H1 (cell line): ENCODE measurements at regions not wholly inside any gene's neighbourhood (a gene's known extent, or its start where the extent isn't known, plus 50 kb on each side); places are given as distances from the start of the nearest gene placed in this dataset.

Experiments
- CTCF ChIA-PET: fragments of 300-600 bp; sonication (Branson Sonifier 250); formaldehyde crosslinking; loops from one replicate; lab custom pipeline; 2021; ENCODE audit not compliant: partially characterized antibody; lab: Charles Lee
- POLR2A ChIA-PET: fragments of 300-600 bp; sonication (Branson Sonifier 250); formaldehyde crosslinking; loops from one replicate; lab custom pipeline; 2021; ENCODE audit warnings: inconsistent platforms; ENCODE audit not compliant: partially characterized antibody; lab: Charles Lee
- DNase-seq, 2 experiments: peaks; one replicate each; pipeline versions ENCODE4 v3.0.0 to v3.0.0-alpha.2; 2010 to 2022; ENCODE audit warnings: low spot score in 2 of 2, low read depth in 1 of 2, mixed read lengths in 1 of 2
- FAIRE-seq: peaks from 2 replicates; lab custom pipeline; 2011; peaks lifted over from hg19 to GRCh38; lab: Jason Lieb, UNC
- H2AFZ ChIP-seq: 2 replicates; pipeline ENCODE4 v1.8.1; 2012; ENCODE audit warnings: low read length, inconsistent platforms
- H2AK5ac ChIP-seq: 2 replicates; pipeline ENCODE4 v1.6.1; 2013; ENCODE audit warnings: low read depth, low read length
- H2BK120ac ChIP-seq: replicated peaks from 2 replicates; pipeline ENCODE3; 2013; ENCODE audit warnings: low read depth, low read length, inconsistent platforms
- H2BK12ac ChIP-seq: 2 replicates; pipeline ENCODE4 v1.6.1; 2013; ENCODE audit warnings: low read depth, low read length
- H2BK15ac ChIP-seq: 2 replicates; pipeline ENCODE4 v1.6.1; 2013; ENCODE audit warnings: low read length
- H2BK20ac ChIP-seq: 2 replicates; pipeline ENCODE4 v1.6.1; 2013; ENCODE audit warnings: low read length
- H2BK5ac ChIP-seq: 2 replicates; pipeline ENCODE4 v1.6.1; 2013; ENCODE audit warnings: low read depth, low read length
- H3K14ac ChIP-seq: 2 replicates; pipeline ENCODE4 v1.6.1; 2013; ENCODE audit warnings: inconsistent platforms; ENCODE audit not compliant: insufficient read length
- H3K18ac ChIP-seq: 2 replicates; pipeline ENCODE4 v1.6.1; 2013; ENCODE audit warnings: low read length; ENCODE audit errors: extremely low read depth
- H3K23ac ChIP-seq: 2 replicates; pipeline ENCODE4 v1.6.1; 2013; ENCODE audit warnings: inconsistent platforms; ENCODE audit not compliant: insufficient read length
- H3K23me2 ChIP-seq: 2 replicates; pipeline ENCODE4 v1.6.1; 2013; ENCODE audit warnings: low read depth, low read length
- H3K27ac ChIP-seq: 2 replicates; pipeline ENCODE4 v1.6.1; 2011; ENCODE audit warnings: low read depth, low read length, inconsistent platforms
- H3K27me3 ChIP-seq, 4 experiments: replicated peaks in 1 of 4; 1 replicate in 1 of 4; 2 replicates in 3 of 4; pipeline versions ENCODE4 v1.6.1 to v1.8.1; 2011 to 2013; ENCODE audit warnings: low read length in 3 of 4, mild to moderate bottlenecking in 3 of 4, inconsistent platforms in 2 of 4, mixed read lengths in 2 of 4, moderate library complexity in 1 of 4; ENCODE audit not compliant: control insufficient read depth in 3 of 4, insufficient read depth in 3 of 4; ENCODE audit errors: extremely low read depth in 1 of 4
- H3K36me3 ChIP-seq, 4 experiments: 2 replicates each; pipeline versions ENCODE4 v1.6.1 to v1.8.1; 2011 to 2013; ENCODE audit warnings: mild to moderate bottlenecking in 4 of 4, low read length in 3 of 4, moderate library complexity in 2 of 4, control low read depth in 1 of 4, inconsistent platforms in 1 of 4; ENCODE audit not compliant: insufficient read depth in 4 of 4, control insufficient read depth in 2 of 4
- H3K4ac ChIP-seq: replicated peaks from 2 replicates; pipeline ENCODE3; 2013; ENCODE audit warnings: low read length, low read depth, mixed read lengths, inconsistent platforms; ENCODE audit not compliant: insufficient read length
- H3K4me1 ChIP-seq, 4 experiments: replicated peaks in 1 of 4; 1 replicate in 1 of 4; 2 replicates in 3 of 4; pipeline versions ENCODE4 v1.6.1 to v1.8.1; 2011 to 2013; ENCODE audit warnings: low read length in 3 of 4, inconsistent platforms in 2 of 4, mixed read lengths in 1 of 4; ENCODE audit not compliant: insufficient read depth in 4 of 4, control insufficient read depth in 3 of 4
- H3K4me2 ChIP-seq, 2 experiments: 2 replicates each; pipeline versions ENCODE4 v1.6.1 to v1.8.1; 2011 to 2013; ENCODE audit warnings: low read depth in 2 of 2, low read length in 2 of 2, control low read depth in 1 of 2, inconsistent platforms in 1 of 2, mild to moderate bottlenecking in 1 of 2; ENCODE audit not compliant: insufficient read depth in 1 of 2
- H3K4me3 ChIP-seq, 4 experiments: fragments of 200-600, 300-600 bp in 1 of 4; sonication (generic), shearing (Covaris generic), sonication (Bioruptor Twin) in 1 of 4; 2 replicates each; pipeline versions ENCODE4 v1.5.1 to v1.8.1; 2011 to 2016; ENCODE audit warnings: low read length in 4 of 4, low read depth in 3 of 4, control low read depth in 2 of 4, inconsistent platforms in 2 of 4, mild to moderate bottlenecking in 2 of 4, mixed read lengths in 1 of 4, moderate library complexity in 1 of 4; ENCODE audit not compliant: insufficient read depth in 2 of 4; ENCODE audit errors: extremely low read depth in 1 of 4
- H3K56ac ChIP-seq: replicated peaks from 2 replicates; pipeline ENCODE3; 2013; ENCODE audit warnings: low read depth, mild to moderate bottlenecking, mixed read lengths, low read length, inconsistent platforms; ENCODE audit not compliant: insufficient read length
- H3K79me1 ChIP-seq: 2 replicates; pipeline ENCODE4 v1.6.1; 2013; ENCODE audit warnings: low read depth, low read length, control low read depth
- H3K79me2 ChIP-seq, 2 experiments: 2 replicates each; pipeline versions ENCODE4 v1.6.1 to v1.8.1; 2012 to 2013; ENCODE audit warnings: low read length in 2 of 2, mild to moderate bottlenecking in 2 of 2, inconsistent platforms in 1 of 2; ENCODE audit not compliant: insufficient read depth in 2 of 2, control insufficient read depth in 1 of 2
- H3K9ac ChIP-seq, 4 experiments: replicated peaks in 1 of 4; 1 replicate in 1 of 4; 2 replicates in 3 of 4; pipeline versions ENCODE4 v1.6.1 to v1.8.1; 2011 to 2013; ENCODE audit warnings: low read depth in 3 of 4, low read length in 3 of 4, control low read depth in 2 of 4, mild to moderate bottlenecking in 2 of 4, moderate library complexity in 2 of 4, inconsistent platforms in 1 of 4; ENCODE audit errors: extremely low read depth in 1 of 4
- H3K9me3 ChIP-seq, 2 experiments: 2 replicates each; pipeline versions ENCODE4 v1.6.1 to v1.8.1; 2012 to 2013; ENCODE audit warnings: mild to moderate bottlenecking in 2 of 2, moderate library complexity in 2 of 2, control low read depth in 1 of 2, inconsistent platforms in 1 of 2, low read depth in 1 of 2, low read length in 1 of 2, mixed read lengths in 1 of 2; ENCODE audit not compliant: insufficient read depth in 2 of 2
- H4K20me1 ChIP-seq, 2 experiments: replicated peaks in 1 of 2; 2 replicates each; pipeline versions ENCODE3 to v1.8.1; 2011 to 2013; ENCODE audit warnings: inconsistent platforms in 2 of 2, low read length in 2 of 2, mild to moderate bottlenecking in 1 of 2; ENCODE audit not compliant: insufficient read depth in 2 of 2, control insufficient read depth in 1 of 2
- H4K5ac ChIP-seq: 2 replicates; pipeline ENCODE4 v1.6.1; 2013; ENCODE audit warnings: low read length, low read depth, mixed read lengths, inconsistent platforms; ENCODE audit not compliant: insufficient read length
- H4K8ac ChIP-seq: 2 replicates; pipeline ENCODE4 v1.8.0; 2013; ENCODE audit warnings: mild to moderate bottlenecking, moderate library complexity, low read length, inconsistent platforms; ENCODE audit not compliant: insufficient read depth; ENCODE audit errors: extremely low read depth
- H4K91ac ChIP-seq: replicated peaks from 2 replicates; pipeline ENCODE3; 2013; ENCODE audit warnings: low read length, mixed read lengths, inconsistent platforms; ENCODE audit not compliant: insufficient read length
- CEBPB ChIP-seq: IDR thresholded peaks from 2 replicates; pipeline ENCODE4 v1.6.1; 2012; ENCODE audit warnings: low read depth, low read length
- CHD1 ChIP-seq: IDR thresholded peaks from 2 replicates; pipeline ENCODE4 v1.6.1; 2012; ENCODE audit warnings: low read depth, low read length, improper control_type of control experiment
- CTBP2 ChIP-seq: IDR thresholded peaks from 2 replicates; pipeline ENCODE4 v1.7.0; 2011; ENCODE audit warnings: borderline replicate concordance, mild to moderate bottlenecking, moderate library complexity, mixed read lengths, low read length; ENCODE audit not compliant: insufficient read depth, insufficient read length
- HDAC6 ChIP-seq: IDR thresholded peaks from one replicate; pipeline ENCODE4 v1.7.1; 2012; ENCODE audit warnings: low read depth, mild to moderate bottlenecking, inconsistent platforms, low read length, moderate library complexity
- JUN ChIP-seq: IDR thresholded peaks from 2 replicates; pipeline ENCODE4 v1.6.1; 2011; ENCODE audit warnings: low read depth, mild to moderate bottlenecking, improper control_type of control experiment, low read length
- KDM1A ChIP-seq: fragments of 200-600, 300-600 bp; sonication (generic); IDR thresholded peaks from 2 replicates; pipeline ENCODE4 v1.7.1; 2016; ENCODE audit warnings: mild to moderate bottlenecking, low read length, borderline replicate concordance
- NANOG ChIP-seq: IDR thresholded peaks from 2 replicates; pipeline ENCODE4 v1.6.1; 2011; ENCODE audit warnings: low read length, low read depth, mild to moderate bottlenecking, inconsistent platforms; ENCODE audit not compliant: insufficient read depth, poor library complexity, severe bottlenecking
- POU5F1 ChIP-seq: IDR thresholded peaks from 2 replicates; pipeline ENCODE4 v1.6.1; 2011; ENCODE audit warnings: low read depth, mild to moderate bottlenecking, low read length, moderate library complexity
- RAD21 ChIP-seq, 2 experiments: IDR thresholded peaks in 1 of 2; conservative IDR thresholded peaks in 1 of 2; 2 replicates each; pipeline ENCODE4 v1.6.1; 2011; ENCODE audit warnings: low read depth in 2 of 2, low read length in 2 of 2, improper control_type of control experiment in 1 of 2, inconsistent platforms in 1 of 2, mild to moderate bottlenecking in 1 of 2, moderate library complexity in 1 of 2
- SIN3A ChIP-seq, 2 experiments: IDR thresholded peaks in 1 of 2; conservative IDR thresholded peaks in 1 of 2; 2 replicates each; pipeline ENCODE4 v1.6.1; 2011 to 2012; ENCODE audit warnings: low read length in 2 of 2, improper control_type of control experiment in 1 of 2, low read depth in 1 of 2, mild to moderate bottlenecking in 1 of 2
- SUZ12 ChIP-seq: fragments of 200-600 bp; sonication (generic); IDR thresholded peaks from 2 replicates; pipeline ENCODE4 v1.6.1; 2012; ENCODE audit warnings: mild to moderate bottlenecking, inconsistent platforms, low read length, moderate library complexity, mixed read lengths
- TBP ChIP-seq: IDR thresholded peaks from 2 replicates; pipeline ENCODE4 v1.6.1; 2011; ENCODE audit warnings: low read depth, low read length, improper control_type of control experiment
- WGBS, 2 experiments: shearing (Covaris generic) in 1 of 2; methylation state at CpG; one replicate each; pipeline versions ENCODE4 v1.1.6 to v1.1.7; 2013 to 2015; ENCODE audit warnings: low lambda C conversion rate in 2 of 2, mixed read lengths in 2 of 2, inconsistent platforms in 1 of 2, low coverage in 1 of 2, missing lambda C conversion rate in 1 of 2; ENCODE audit not compliant: insufficient replicate concordance in 2 of 2, insufficient coverage in 1 of 2, insufficient read length in 1 of 2; ENCODE audit errors: extremely low coverage in 1 of 2, missing lambda C conversion rate in 1 of 2; 5-methylcytosine and 5-hydroxymethylcytosine counted together
- TF ChIP-seq, protein P1 (sequence below): IDR thresholded peaks from 2 replicates; pipeline ENCODE4 v1.6.1; 2011; ENCODE audit warnings: low read length, improper control_type of control experiment

DNA sequence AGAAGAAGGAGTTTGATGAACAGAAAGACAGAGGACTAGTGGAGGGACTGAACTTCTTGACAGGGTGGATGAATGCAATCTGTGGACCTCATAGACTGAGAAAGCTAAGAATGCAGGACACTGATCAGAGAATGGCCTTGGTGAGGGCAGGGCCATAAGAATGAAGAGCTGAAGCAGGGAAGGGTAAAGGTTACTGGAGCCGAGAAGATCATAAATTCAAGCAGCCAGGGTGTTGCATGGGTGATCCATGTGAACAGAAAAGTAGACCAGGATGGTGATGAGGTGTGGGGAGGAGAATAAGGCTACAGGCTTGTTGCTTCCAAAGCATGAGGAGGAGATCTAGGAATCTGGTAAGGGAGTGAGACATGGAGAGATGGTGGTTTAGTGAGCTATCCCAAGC is 295.9 kb downstream of the ADGB start:
- Histone ChIP-seq H3K4me2 (no peak overlapping the region), H3K4me3 (no peak overlapping the region), H3K4me1 (no peaks in the 10 kb centered on the region), H2AK5ac (no peak overlapping the region), H2AFZ (no peak overlapping the region), H3K18ac (no peak overlapping the region), H3K23ac (no peak overlapping the region), H4K5ac (no peak overlapping the region), H3K27me3 (no peaks in the 10 kb centered on the region), H3K56ac (no peak overlapping the region), H2BK12ac (no peak overlapping the region), H4K8ac (no peak overlapping the region), H3K14ac (no peak overlapping the region), H3K79me2 (no peaks in the 10 kb centered on the region), H2BK15ac (no peak overlapping the region), H3K9ac (no peak overlapping the region; a peak in 1 of 7 replicates), H3K23me2 (no peaks in the 10 kb centered on the region), H2BK5ac (no peak overlapping the region), H3K9me3 (no peaks in the 10 kb centered on the region), H4K20me1 (no peaks in the 10 kb centered on the region), H4K91ac (no peak overlapping the region), H3K27ac (no peak overlapping the region), H2BK20ac (no peak overlapping the region), H2BK120ac (no peak overlapping the region), H3K4ac (no peak overlapping the region), H3K36me3 (no peaks in the 10 kb centered on the region; a peak in 2 of 8 replicates), H3K79me1 (no peaks in the 10 kb centered on the region)
- no peak for FAIRE-seq
- CTCF ChIA-PET, result interaction anchor here (0.6 to 0.7 kb wide), 3 partner anchors 11 to 75 kb away, joined by 3 to 4 read pairs (median 3); no protein-coding TSS in a partner anchor
- POLR2A ChIA-PET, result interaction anchor here (0.7 kb wide), 1 partner anchor 28 kb away, joined by 3 read pairs; no protein-coding TSS in a partner anchor
- DNase-seq, result no peak
- 80% methylated on average over 1 of the region's 1 CpG; no CpG with 5 or more reads in 1 of the 2 experiments for WGBS, 2 experiments
- TF ChIP-seq HDAC6, result no peak
- no peak for TF ChIP-seq JUN
- no peak for TF ChIP-seq NANOG
- no peak for TF ChIP-seq SIN3A (conservative IDR thresholded peaks at IDR 0.05 in 1 of 2, IDR thresholded peaks at IDR 0.05 in 1 of 2; ENCODE audit: low read depth in 1 of 2, low read length in 2 of 2)
- TF ChIP-seq CEBPB, result no peak
- no peak for TF ChIP-seq KDM1A
- no peak for TF ChIP-seq CHD1
- no peak for TF ChIP-seq TBP
- no peak for TF ChIP-seq SUZ12
- no peak for TF ChIP-seq POU5F1
- no peak for TF ChIP-seq CTBP2
- TF ChIP-seq, protein P1, sequence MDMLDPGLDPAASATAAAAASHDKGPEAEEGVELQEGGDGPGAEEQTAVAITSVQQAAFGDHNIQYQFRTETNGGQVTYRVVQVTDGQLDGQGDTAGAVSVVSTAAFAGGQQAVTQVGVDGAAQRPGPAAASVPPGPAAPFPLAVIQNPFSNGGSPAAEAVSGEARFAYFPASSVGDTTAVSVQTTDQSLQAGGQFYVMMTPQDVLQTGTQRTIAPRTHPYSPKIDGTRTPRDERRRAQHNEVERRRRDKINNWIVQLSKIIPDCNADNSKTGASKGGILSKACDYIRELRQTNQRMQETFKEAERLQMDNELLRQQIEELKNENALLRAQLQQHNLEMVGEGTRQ, result no peak
- TF ChIP-seq RAD21 (IDR thresholded peaks at IDR 0.05 in 1 of 2, conservative IDR thresholded peaks at IDR 0.05 in 1 of 2; ENCODE audit: low read depth in 2 of 2, low read length in 2 of 2), result no peak
